ENCODE measurements at regions not wholly inside any gene's neighbourhood (a gene's known extent, or its start where the extent isn't known, plus 50 kb on each side); places are given as distances from the start of the nearest gene placed in this dataset.
"Not testable (repeated sequence)": the region's sequence is repeated elsewhere in the genome, so short reads cannot be mapped to it uniquely, and the experiment has no call there.

DNA sequence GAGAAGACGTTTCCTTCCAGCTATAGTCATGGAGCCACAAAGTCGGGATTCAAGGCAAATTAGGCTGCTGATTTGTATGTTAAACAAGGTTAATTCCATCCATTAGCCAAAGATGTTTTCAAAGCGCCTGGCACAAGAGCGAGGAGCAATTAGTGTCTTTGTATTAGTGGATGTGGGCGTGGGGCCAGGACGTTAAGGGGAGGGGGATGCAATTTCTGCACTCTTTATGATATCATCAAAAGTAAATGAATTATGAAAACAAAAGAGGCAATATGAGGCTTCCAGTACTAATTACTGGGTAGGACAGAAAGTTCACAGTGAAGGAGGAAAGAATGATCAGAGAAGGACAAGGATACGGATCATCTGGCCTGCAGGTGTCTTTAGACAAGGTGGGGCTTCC, 230.9 kb upstream of the MSX2 start:
- no peaks in the 10 kb centered on the region for H4K20me1 ChIP-seq (ENCODE audit: control insufficient read depth, extremely low read depth, insufficient read depth, low read length)
- H3K4me2 ChIP-seq (ENCODE audit: extremely low read depth, insufficient read depth, low read length): no peak overlapping the region
- no peaks in the 10 kb centered on the region for H3K4me1 ChIP-seq (ENCODE audit: control insufficient read depth, extremely low read depth, insufficient read depth, low read length)
- H3K9ac ChIP-seq (ENCODE audit: insufficient read depth, low read length): no peak overlapping the region
- H2AFZ ChIP-seq (ENCODE audit: low read length): no peak overlapping the region
- H3K36me3 ChIP-seq (ENCODE audit: control insufficient read depth, insufficient read depth, low read length): no peaks in the 10 kb centered on the region
- H3K9me3 ChIP-seq (ENCODE audit: control insufficient read depth, insufficient read depth, low read depth, low read length): no peaks in the 10 kb centered on the region
- H3K4me3 ChIP-seq (replicated peaks in 1 of 4; ENCODE audit: control extremely low read depth in 1 of 4, insufficient read depth in 1 of 4, low read depth in 3 of 4, low read length in 4 of 4): no peak overlapping the region
- no peak for DNase-seq (ENCODE audit: low read depth in 2 of 2)
- no peak overlapping the region for H3K27ac ChIP-seq (ENCODE audit: insufficient read depth, low read length)
- H3K27me3 ChIP-seq (ENCODE audit: control insufficient read depth, insufficient read depth, low read length): no peaks in the 10 kb centered on the region
- no peaks in the 10 kb centered on the region for H3K79me2 ChIP-seq (ENCODE audit: control insufficient read depth, insufficient read depth, low read length)
- TF ChIP-seq, protein P1, sequence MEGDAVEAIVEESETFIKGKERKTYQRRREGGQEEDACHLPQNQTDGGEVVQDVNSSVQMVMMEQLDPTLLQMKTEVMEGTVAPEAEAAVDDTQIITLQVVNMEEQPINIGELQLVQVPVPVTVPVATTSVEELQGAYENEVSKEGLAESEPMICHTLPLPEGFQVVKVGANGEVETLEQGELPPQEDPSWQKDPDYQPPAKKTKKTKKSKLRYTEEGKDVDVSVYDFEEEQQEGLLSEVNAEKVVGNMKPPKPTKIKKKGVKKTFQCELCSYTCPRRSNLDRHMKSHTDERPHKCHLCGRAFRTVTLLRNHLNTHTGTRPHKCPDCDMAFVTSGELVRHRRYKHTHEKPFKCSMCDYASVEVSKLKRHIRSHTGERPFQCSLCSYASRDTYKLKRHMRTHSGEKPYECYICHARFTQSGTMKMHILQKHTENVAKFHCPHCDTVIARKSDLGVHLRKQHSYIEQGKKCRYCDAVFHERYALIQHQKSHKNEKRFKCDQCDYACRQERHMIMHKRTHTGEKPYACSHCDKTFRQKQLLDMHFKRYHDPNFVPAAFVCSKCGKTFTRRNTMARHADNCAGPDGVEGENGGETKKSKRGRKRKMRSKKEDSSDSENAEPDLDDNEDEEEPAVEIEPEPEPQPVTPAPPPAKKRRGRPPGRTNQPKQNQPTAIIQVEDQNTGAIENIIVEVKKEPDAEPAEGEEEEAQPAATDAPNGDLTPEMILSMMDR (conservative IDR thresholded peaks at IDR 0.05 in 1 of 2, IDR thresholded peaks at IDR 0.05 in 1 of 2; ENCODE audit: low read depth in 1 of 2, low read length in 2 of 2): no peak
- TF ChIP-seq EZH2 (IDR thresholded peaks at IDR 0.05; ENCODE audit: low read length, missing control alignments): no peak

DNA sequence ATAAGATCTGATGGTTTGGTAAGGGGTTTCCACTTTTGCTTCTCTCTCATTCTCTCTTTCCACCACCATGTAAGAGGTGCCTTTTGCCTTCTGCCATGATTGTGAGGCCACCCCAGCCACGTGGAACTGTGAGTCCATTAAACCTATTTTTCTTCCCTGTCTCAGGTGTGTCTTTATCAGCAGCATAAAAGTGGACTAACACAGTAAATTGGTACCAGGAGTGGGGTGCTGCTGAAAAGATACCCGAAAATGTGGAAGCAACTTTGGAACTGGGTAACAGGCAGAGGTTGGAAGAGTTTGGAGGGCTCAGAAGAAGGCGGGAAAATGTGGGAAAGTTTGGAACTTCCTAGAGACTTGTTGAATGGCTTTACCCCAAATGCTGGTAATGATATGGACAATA, 226.4 kb upstream of the MSX2 start:
- not testable (repeated sequence) for H4K20me1 ChIP-seq (ENCODE audit: control insufficient read depth, extremely low read depth, insufficient read depth, low read length); H3K4me3 ChIP-seq (replicated peaks in 1 of 4; ENCODE audit: control extremely low read depth in 1 of 4, insufficient read depth in 1 of 4, low read depth in 3 of 4, low read length in 4 of 4); H3K9ac ChIP-seq (ENCODE audit: insufficient read depth, low read length); DNase-seq (ENCODE audit: low read depth in 2 of 2); H3K4me1 ChIP-seq (ENCODE audit: control insufficient read depth, extremely low read depth, insufficient read depth, low read length); H3K9me3 ChIP-seq (ENCODE audit: control insufficient read depth, insufficient read depth, low read depth, low read length); H3K36me3 ChIP-seq (ENCODE audit: control insufficient read depth, insufficient read depth, low read length); H3K4me2 ChIP-seq (ENCODE audit: extremely low read depth, insufficient read depth, low read length); H3K27me3 ChIP-seq (ENCODE audit: control insufficient read depth, insufficient read depth, low read length); H2AFZ ChIP-seq (ENCODE audit: low read length); H3K27ac ChIP-seq (ENCODE audit: insufficient read depth, low read length); H3K79me2 ChIP-seq (ENCODE audit: control insufficient read depth, insufficient read depth, low read length)

DNA sequence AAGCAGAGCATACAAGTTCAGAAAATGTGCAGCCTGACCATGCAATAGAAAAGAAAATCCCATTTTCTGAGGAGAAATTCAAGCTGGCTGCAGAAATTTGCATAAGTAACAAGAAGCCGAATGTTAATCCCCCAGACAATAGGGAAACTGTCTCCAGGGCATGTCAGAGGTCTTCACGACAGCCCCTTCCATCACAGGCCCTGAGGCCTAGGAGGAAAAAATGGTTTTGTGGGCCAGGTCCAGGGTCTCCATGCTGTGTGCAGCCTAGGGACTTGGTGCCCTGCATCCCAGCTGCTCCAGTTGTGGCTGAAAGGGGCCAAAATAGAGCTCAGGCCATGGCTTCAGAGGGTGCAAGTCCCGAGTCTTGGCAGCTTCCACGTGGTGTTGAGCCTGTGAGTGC, 225.8 kb upstream of the MSX2 start:
- not testable (repeated sequence) for DNase-seq (ENCODE audit: low read depth in 2 of 2); H3K4me1 ChIP-seq (ENCODE audit: control insufficient read depth, extremely low read depth, insufficient read depth, low read length); H3K36me3 ChIP-seq (ENCODE audit: control insufficient read depth, insufficient read depth, low read length); H3K4me3 ChIP-seq (replicated peaks in 1 of 4; ENCODE audit: control extremely low read depth in 1 of 4, insufficient read depth in 1 of 4, low read depth in 3 of 4, low read length in 4 of 4); H2AFZ ChIP-seq (ENCODE audit: low read length); H3K27ac ChIP-seq (ENCODE audit: insufficient read depth, low read length); H3K27me3 ChIP-seq (ENCODE audit: control insufficient read depth, insufficient read depth, low read length); H4K20me1 ChIP-seq (ENCODE audit: control insufficient read depth, extremely low read depth, insufficient read depth, low read length); H3K9me3 ChIP-seq (ENCODE audit: control insufficient read depth, insufficient read depth, low read depth, low read length); H3K4me2 ChIP-seq (ENCODE audit: extremely low read depth, insufficient read depth, low read length); H3K9ac ChIP-seq (ENCODE audit: insufficient read depth, low read length); H3K79me2 ChIP-seq (ENCODE audit: control insufficient read depth, insufficient read depth, low read length)

DNA sequence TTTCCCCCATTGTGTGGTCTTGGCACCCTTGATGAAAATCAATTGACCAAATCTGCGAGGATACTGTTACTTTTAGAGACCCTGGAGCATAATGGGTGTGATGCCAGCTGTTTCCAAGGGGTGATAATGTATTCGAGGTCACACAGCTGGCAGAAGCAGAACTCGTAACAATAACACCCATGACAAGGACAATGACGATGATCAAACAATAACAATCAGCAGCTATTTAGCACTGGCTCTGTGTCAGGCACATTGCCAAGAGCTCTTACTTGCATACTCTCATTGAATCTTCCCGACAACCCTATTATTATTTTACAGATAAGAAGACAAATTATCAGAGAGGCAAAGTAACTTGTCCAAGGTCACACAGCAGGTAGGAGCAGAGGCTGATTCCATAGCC, 223.7 kb upstream of the MSX2 start:
- no peak overlapping the region for H3K4me3 ChIP-seq (replicated peaks in 1 of 4; ENCODE audit: control extremely low read depth in 1 of 4, insufficient read depth in 1 of 4, low read depth in 3 of 4, low read length in 4 of 4)
- H3K27ac ChIP-seq (ENCODE audit: insufficient read depth, low read length): no peak overlapping the region
- H3K4me2 ChIP-seq (ENCODE audit: extremely low read depth, insufficient read depth, low read length): no peak overlapping the region
- no peaks in the 10 kb centered on the region for H3K79me2 ChIP-seq (ENCODE audit: control insufficient read depth, insufficient read depth, low read length)
- H3K9ac ChIP-seq (ENCODE audit: insufficient read depth, low read length): no peak overlapping the region
- H3K27me3 ChIP-seq (ENCODE audit: control insufficient read depth, insufficient read depth, low read length): no peaks in the 10 kb centered on the region
- DNase-seq (ENCODE audit: low read depth in 2 of 2): no peak
- no peak overlapping the region for H2AFZ ChIP-seq (ENCODE audit: low read length)
- H3K9me3 ChIP-seq (ENCODE audit: control insufficient read depth, insufficient read depth, low read depth, low read length): no peaks in the 10 kb centered on the region
- no peaks in the 10 kb centered on the region for H3K4me1 ChIP-seq (ENCODE audit: control insufficient read depth, extremely low read depth, insufficient read depth, low read length)
- TF ChIP-seq, protein P1 (conservative IDR thresholded peaks at IDR 0.05 in 1 of 2, IDR thresholded peaks at IDR 0.05 in 1 of 2; ENCODE audit: low read depth in 1 of 2, low read length in 2 of 2): no peak
- no peak for TF ChIP-seq EZH2 (IDR thresholded peaks at IDR 0.05; ENCODE audit: low read length, missing control alignments)
- H3K36me3 ChIP-seq (ENCODE audit: control insufficient read depth, insufficient read depth, low read length): no peaks in the 10 kb centered on the region
- H4K20me1 ChIP-seq (ENCODE audit: control insufficient read depth, extremely low read depth, insufficient read depth, low read length): no peaks in the 10 kb centered on the region
